GM12874 (cell line): ENCODE measurements at regions not wholly inside any gene's neighbourhood (a gene's known extent, or its start where the extent isn't known, plus 50 kb on each side); places are given as distances from the start of the nearest gene placed in this dataset.

Source experiments
- CTCF ChIP-seq: IDR thresholded peaks from 2 replicates; pipeline ENCODE4 v1.5.1; 2011; ENCODE audit warnings: low read depth, mild to moderate bottlenecking, control low read depth, low read length, moderate library complexity; ENCODE audit not compliant: insufficient read depth

- TF ChIP-seq CTCF, result no peak
These were observed 76.2 kb downstream of the CHRNA1 start for GRCh38 chr2:174688079-174688478.

- TF ChIP-seq CTCF, result no peak
These were observed 77.8 kb downstream of the CHRNA1 start for GRCh38 chr2:174686430-174686829.

GRCh38 chr2:174683392-174683759 is 80.9 kb downstream of the CHRNA1 start:
- TF ChIP-seq CTCF, result no peak

- TF ChIP-seq CTCF, result no peak
These were observed 81.5 kb downstream of the CHRNA1 start for GRCh38 chr2:174682578-174683391.

- no peak for TF ChIP-seq CTCF
These were observed 82.2 kb downstream of the CHRNA1 start for GRCh38 chr2:174682007-174682577.

- TF ChIP-seq CTCF, result no peak
These were observed 82.9 kb downstream of the CHRNA1 start for GRCh38 chr2:174681099-174682006.

GRCh38 chr2:174680221-174680620 is 82.6 kb upstream of the WIPF1 start:
- TF ChIP-seq CTCF, result no peak
